ENCODE measurements at regions not wholly inside any gene's neighbourhood (a gene's known extent, or its start where the extent isn't known, plus 50 kb on each side); places are given as distances from the start of the nearest gene placed in this dataset.
"Not testable (repeated sequence)": the region's sequence is repeated elsewhere in the genome, so short reads cannot be mapped to it uniquely, and the experiment has no call there.

- no peak for TF ChIP-seq CTCF (IDR thresholded peaks at IDR 0.05)
- Histone ChIP-seq H3K27me3 (no peaks in the 10 kb centered on the region), H3K4me1 (no peaks in the 10 kb centered on the region), H3K4me3 (no peak overlapping the region), H3K9ac (ENCODE audit: low read depth in 2 of 2, low read length in 2 of 2) (no peak overlapping the region), H3K9me3 (no peaks in the 10 kb centered on the region), H3K36me3 (no peaks in the 10 kb centered on the region), H3K27ac (no peak overlapping the region)
- intact Hi-C loops (cut with DNase I) = no loop called here
- DNase-seq = no peak
Measured at GRCh38 chr3:106317141-106318055, 448.6 kb upstream of the CBLB start.

- H3K4me3 ChIP-seq; H3K27ac ChIP-seq; H3K4me1 ChIP-seq; H3K36me3 ChIP-seq; intact Hi-C loops (cut with DNase I); H3K9ac ChIP-seq (ENCODE audit: low read depth in 2 of 2, low read length in 2 of 2); H3K27me3 ChIP-seq; DNase-seq; H3K9me3 ChIP-seq: not testable (repeated sequence)
Measured at GRCh38 chr3:106321438-106321837, 452.6 kb upstream of the CBLB start.

GRCh38 chr3:106323586-106323985, 454.8 kb upstream of the CBLB start:
- intact Hi-C loops (cut with DNase I) = no loop called here
- no peaks in the 10 kb centered on the region for H3K9me3 ChIP-seq
- no peak for TF ChIP-seq CTCF (IDR thresholded peaks at IDR 0.05)
- H3K36me3 ChIP-seq = no peaks in the 10 kb centered on the region
- DNase-seq = no peak
- H3K4me3 ChIP-seq = no peak overlapping the region
- H3K9ac ChIP-seq (ENCODE audit: low read depth in 2 of 2, low read length in 2 of 2) = no peak overlapping the region
- H3K27me3 ChIP-seq = no peaks in the 10 kb centered on the region
- no peaks in the 10 kb centered on the region for H3K4me1 ChIP-seq
- no peak overlapping the region for H3K27ac ChIP-seq

GRCh38 chr3:106326941-106327695, 458.3 kb upstream of the CBLB start:
- Histone ChIP-seq H3K27me3 (no peaks in the 10 kb centered on the region), H3K9ac (ENCODE audit: low read depth in 2 of 2, low read length in 2 of 2) (no peak overlapping the region), H3K9me3 (no peaks in the 10 kb centered on the region), H3K4me1 (no peaks in the 10 kb centered on the region), H3K36me3 (no peaks in the 10 kb centered on the region), H3K27ac (no peak overlapping the region), H3K4me3 (no peak overlapping the region)
- intact Hi-C loops (cut with DNase I) = no loop called here
- no peak for DNase-seq
- TF ChIP-seq CTCF (IDR thresholded peaks at IDR 0.05) = no peak

- TF ChIP-seq CTCF (IDR thresholded peaks at IDR 0.05) = no peak
- intact Hi-C loops (cut with DNase I) = no loop called here
- H3K4me1 ChIP-seq = no peaks in the 10 kb centered on the region
- H3K27ac ChIP-seq = no peak overlapping the region
- no peak for DNase-seq
- H3K4me3 ChIP-seq = no peak overlapping the region
- H3K36me3 ChIP-seq = no peaks in the 10 kb centered on the region
- no peaks in the 10 kb centered on the region for H3K27me3 ChIP-seq
- no peaks in the 10 kb centered on the region for H3K9me3 ChIP-seq
- no peak overlapping the region for H3K9ac ChIP-seq (ENCODE audit: low read depth in 2 of 2, low read length in 2 of 2)
Measured at GRCh38 chr3:106327696-106328025, 458.8 kb upstream of the CBLB start.

GRCh38 chr3:106328224-106328623, 459.4 kb upstream of the CBLB start:
- no peak overlapping the region for H3K4me3 ChIP-seq

More at GRCh38 chr3:106328224-106328623, 459.4 kb upstream of the CBLB start:
- no peaks in the 10 kb centered on the region for H3K27me3 ChIP-seq
- H3K4me1 ChIP-seq = no peaks in the 10 kb centered on the region
- H3K27ac ChIP-seq = no peak overlapping the region
- no peaks in the 10 kb centered on the region for H3K36me3 ChIP-seq
- H3K9ac ChIP-seq (ENCODE audit: low read depth in 2 of 2, low read length in 2 of 2) = no peak overlapping the region
- no peak for TF ChIP-seq CTCF (IDR thresholded peaks at IDR 0.05)
- DNase-seq = no peak
- intact Hi-C loops (cut with DNase I) = no loop called here
- H3K9me3 ChIP-seq = no peaks in the 10 kb centered on the region

Data from colonic mucosa (tissue), 4 donors.